ENCODE measurements at regions not wholly inside any gene's neighbourhood (a gene's known extent, or its start where the extent isn't known, plus 50 kb on each side); places are given as distances from the start of the nearest gene placed in this dataset.

GRCh38 chr11:19316434-19316833 lies 75.7 kb upstream of the E2F8 start:
- DNase-seq: no peak
- 0 out of 2 replicates have a peak, but pooled peaks cover 3% of the 10 kb centered on the region for H3K4me1 ChIP-seq
- no peak overlapping the region for H3K27ac ChIP-seq
- no peaks in the 10 kb centered on the region for H3K36me3 ChIP-seq
- no peaks in the 10 kb centered on the region for H3K27me3 ChIP-seq
- H3K4me3 ChIP-seq: no peak overlapping the region
- no peaks in the 10 kb centered on the region for H3K9me3 ChIP-seq (replicated peaks)

GRCh38 chr11:19315511-19315910 lies 74.8 kb upstream of the E2F8 start:
- Histone ChIP-seq H3K27me3 (no peaks in the 10 kb centered on the region), H3K9me3 (replicated peaks) (no peaks in the 10 kb centered on the region), H3K4me3 (no peak overlapping the region), H3K4me1 (0 out of 2 replicates have a peak, but pooled peaks cover 3% of the 10 kb centered on the region), H3K27ac (no peak overlapping the region), H3K36me3 (no peaks in the 10 kb centered on the region)
- DNase-seq: no peak

DNA sequence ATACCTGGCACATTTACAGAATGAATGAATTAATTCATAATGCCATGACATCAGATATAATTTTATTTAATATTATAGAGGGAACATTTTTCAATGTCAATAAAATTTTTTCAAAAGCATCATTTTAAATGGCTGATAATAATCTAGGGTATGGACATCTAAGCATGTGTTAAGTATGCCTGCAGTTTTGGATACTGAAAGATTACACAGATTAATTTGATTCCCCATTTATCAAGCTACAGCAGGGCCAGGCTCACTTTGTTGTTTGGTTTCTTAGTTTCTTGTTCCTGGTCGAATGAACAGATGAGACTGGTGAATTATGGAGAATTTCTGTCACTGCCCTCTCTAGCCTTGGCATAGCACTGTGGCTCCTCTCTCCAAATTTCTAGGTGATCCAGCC lies 72.4 kb upstream of the E2F8 start:
- Histone ChIP-seq H3K4me1 (0 out of 2 replicates have a peak, but pooled peaks cover 3% of the 10 kb centered on the region), H3K27ac (no peak overlapping the region), H3K36me3 (no peaks in the 10 kb centered on the region), H3K9me3 (replicated peaks) (no peaks in the 10 kb centered on the region), H3K27me3 (no peaks in the 10 kb centered on the region), H3K4me3 (no peak overlapping the region)
- DNase-seq: no peak

DNA sequence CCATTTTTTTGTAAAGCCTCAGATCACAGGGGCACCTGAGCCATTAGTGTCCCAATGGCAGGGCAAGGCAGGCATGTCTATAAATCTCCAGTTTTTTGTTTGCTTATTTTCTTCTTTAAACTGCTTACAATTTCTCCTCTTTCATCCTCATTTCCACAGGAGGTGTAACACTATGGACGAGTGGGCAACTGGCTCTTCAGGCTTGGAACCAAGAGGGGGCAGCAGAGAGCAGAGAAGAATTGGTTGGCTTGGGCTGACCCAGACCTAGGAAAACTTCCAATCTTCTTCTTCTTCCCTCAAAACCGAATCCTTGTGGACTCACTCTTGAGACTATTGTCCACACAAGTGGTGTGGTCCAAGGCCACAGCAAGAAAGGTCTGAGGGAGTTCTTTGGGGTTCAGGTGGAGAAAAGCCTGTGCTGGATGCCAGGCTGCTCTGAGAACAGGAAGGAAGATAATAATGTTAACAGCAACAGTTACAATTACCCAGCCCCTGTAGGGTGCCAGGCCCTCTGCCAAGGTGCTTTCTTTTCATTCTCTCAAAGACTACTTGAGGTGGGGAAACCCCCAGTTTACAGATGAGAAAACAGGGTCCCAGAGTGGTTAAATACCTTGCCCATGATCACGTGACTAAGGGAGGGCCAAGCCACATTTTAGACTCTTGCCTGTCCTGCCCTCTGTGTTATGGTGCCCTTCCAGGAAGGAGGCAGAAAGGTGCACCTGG lies 70.7 kb upstream of the E2F8 start:
- no peaks in the 10 kb centered on the region for H3K27me3 ChIP-seq
- no peaks in the 10 kb centered on the region for H3K9me3 ChIP-seq (replicated peaks)
- no peak overlapping the region for H3K4me3 ChIP-seq
- H3K4me1 ChIP-seq: 0 out of 2 replicates have a peak, but pooled peaks cover 3% of the 10 kb centered on the region
- no peaks in the 10 kb centered on the region for H3K36me3 ChIP-seq
- DNase-seq: peak; percentile 71 to 92
- no peak overlapping the region for H3K27ac ChIP-seq

DNA sequence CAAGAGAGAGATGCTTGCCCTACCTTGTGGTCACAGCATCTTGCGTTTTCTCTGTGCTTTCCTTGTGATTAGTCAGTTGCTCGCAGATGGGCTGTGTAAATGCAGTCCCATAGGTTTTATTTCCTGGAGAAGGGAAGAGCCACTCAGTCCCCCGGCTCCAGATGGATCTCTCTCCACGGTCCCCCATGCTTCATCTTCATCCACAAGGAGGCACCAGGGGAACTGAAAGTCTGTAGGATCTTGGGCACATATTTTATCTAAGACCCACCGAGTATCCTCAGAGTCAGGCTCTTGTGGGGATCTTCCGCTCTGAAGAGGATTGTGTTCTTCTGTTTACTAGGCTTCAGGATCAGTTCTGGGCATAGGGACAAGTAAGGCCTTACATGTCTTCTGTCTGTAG lies 66.8 kb upstream of the E2F8 start:
- H3K4me1 ChIP-seq: peaks cover 3% of the 10 kb centered on the region; the same call in 1 of the 2 replicates
- no peak overlapping the region for H3K27ac ChIP-seq
- H3K36me3 ChIP-seq: no peaks in the 10 kb centered on the region
- H3K27me3 ChIP-seq: no peaks in the 10 kb centered on the region
- H3K4me3 ChIP-seq: no peak overlapping the region
- no peaks in the 10 kb centered on the region; the same call in 1 of the 2 replicates for H3K9me3 ChIP-seq (replicated peaks)
- DNase-seq: no peak

DNA sequence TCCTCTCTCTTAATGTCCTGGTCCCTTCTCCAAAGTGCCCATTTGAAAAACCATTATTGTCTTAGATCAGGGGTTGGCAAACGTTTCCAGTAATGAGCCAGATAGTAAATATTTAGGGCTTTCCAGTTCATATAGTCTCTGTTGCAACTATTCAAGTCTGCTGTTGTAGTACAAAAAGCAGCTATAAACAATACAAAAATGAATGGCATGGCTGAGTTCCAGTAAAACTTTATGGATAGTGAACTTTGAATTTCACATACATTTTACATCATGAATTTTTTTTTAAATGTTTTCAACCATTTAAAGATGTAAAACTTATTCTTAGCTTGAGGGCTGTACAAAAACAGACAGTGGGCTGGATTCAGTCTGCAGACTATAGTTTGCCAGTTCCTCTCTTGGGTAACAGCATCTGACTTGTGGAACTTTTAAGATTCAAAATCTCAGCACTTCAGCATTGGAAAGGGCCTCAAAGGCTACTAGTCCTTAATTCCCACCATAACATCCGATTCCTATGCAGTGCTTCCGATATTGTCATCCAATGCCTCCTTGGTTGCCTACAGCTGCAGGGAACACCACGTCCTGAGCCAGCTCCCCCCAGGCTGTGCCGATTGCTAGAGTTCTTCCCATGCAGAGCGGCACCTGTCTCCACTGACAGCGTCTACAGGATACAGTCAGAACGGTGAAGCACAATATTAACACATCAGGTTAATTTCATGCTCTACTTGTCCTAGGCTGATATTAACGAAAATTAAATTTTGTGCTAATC lies 65.6 kb upstream of the E2F8 start:
- Histone ChIP-seq H3K27ac (no peak overlapping the region), H3K4me3 (no peak overlapping the region), H3K27me3 (no peaks in the 10 kb centered on the region), H3K36me3 (no peaks in the 10 kb centered on the region), H3K4me1 (no peaks in the 10 kb centered on the region; the same call in 1 of the 2 replicates), H3K9me3 (replicated peaks) (no peaks in the 10 kb centered on the region; the same call in 1 of the 2 replicates)
- DNase-seq: peak; percentile 30 to 64

DNA sequence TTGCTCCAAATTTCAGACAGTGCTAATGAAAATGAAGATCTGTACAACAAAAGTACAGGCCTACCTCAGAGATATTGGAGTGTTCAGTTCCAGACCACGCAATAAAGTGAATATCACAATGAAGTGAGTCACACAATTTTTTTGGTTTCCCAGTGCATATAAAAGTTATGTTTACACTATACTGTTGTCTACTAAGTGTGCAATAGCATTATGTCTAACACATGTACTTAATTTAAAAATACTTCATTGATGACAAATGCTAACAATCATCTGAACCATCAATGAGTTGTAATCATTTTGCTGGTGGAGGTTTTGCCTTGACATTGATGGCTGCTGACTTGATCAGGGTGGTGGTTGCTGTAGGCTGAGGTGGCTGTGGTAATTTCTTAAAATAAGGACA lies 60.6 kb upstream of the E2F8 start:
- DNase-seq: no peak
- no peaks in the 10 kb centered on the region; the same call in 1 of the 2 replicates for H3K9me3 ChIP-seq (replicated peaks)
- H3K27me3 ChIP-seq: no peaks in the 10 kb centered on the region
- H3K27ac ChIP-seq: no peak overlapping the region
- no peaks in the 10 kb centered on the region; the same call in 1 of the 2 replicates for H3K4me1 ChIP-seq
- no peaks in the 10 kb centered on the region for H3K36me3 ChIP-seq
- H3K4me3 ChIP-seq: no peak overlapping the region

DNA sequence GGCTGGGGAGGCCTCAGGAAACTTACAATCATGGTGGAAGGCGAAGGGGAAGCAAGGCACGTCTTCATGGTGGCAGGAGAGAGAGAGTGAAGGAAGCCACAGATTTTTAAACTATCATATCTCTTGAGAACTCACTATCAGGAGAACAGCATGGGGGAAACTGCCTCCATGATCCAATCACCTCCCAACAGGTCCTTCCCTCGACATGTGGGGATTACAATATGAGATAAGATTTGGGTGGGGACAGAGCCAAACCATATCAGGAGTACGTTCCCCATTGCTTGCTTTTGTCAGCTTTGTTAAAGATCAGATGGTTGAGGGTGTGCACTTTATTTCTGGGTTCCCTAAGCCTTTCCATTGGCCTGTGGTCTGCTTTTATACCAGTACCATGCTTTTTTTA lies 53.7 kb upstream of the E2F8 start:
- Histone ChIP-seq H3K36me3 (no peaks in the 10 kb centered on the region), H3K27ac (no peak overlapping the region), H3K9me3 (replicated peaks) (no peaks in the 10 kb centered on the region; the same call in 1 of the 2 replicates), H3K4me3 (no peak overlapping the region), H3K27me3 (no peaks in the 10 kb centered on the region), H3K4me1 (no peaks in the 10 kb centered on the region)
- no peak for DNase-seq

DNA sequence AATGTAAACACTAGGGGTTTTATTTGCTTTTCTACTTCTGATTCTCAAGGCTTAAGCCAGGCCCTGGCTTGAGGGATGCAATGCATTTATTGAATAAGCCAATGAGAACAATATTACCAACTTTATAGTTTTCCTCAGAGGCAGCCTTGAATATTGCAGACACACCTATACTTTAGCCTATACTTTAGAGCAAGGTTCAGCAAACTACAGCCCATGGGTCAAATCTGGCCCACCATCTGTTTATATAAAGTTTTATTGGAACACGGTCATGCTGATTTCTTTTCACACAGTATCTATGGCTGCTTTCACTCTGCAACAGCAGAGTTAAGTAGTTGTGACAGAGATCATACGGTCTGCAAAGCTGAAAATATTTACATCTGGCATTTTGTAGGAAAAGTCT lies 50.3 kb upstream of the E2F8 start:
- Histone ChIP-seq H3K36me3 (no peaks in the 10 kb centered on the region), H3K27ac (no peak overlapping the region), H3K9me3 (replicated peaks) (no peaks in the 10 kb centered on the region; the same call in 1 of the 2 replicates), H3K4me3 (no peak overlapping the region), H3K27me3 (no peaks in the 10 kb centered on the region), H3K4me1 (no peaks in the 10 kb centered on the region)
- DNase-seq: no peak

Data from SJCRH30 (cell line).